ENCODE measurements at regions not wholly inside any gene's neighbourhood (a gene's known extent, or its start where the extent isn't known, plus 50 kb on each side); places are given as distances from the start of the nearest gene placed in this dataset.

GRCh38 chr6:113181164-113181563, 676.0 kb upstream of the MARCKS start:
- no peak for TF ChIP-seq CTCF (IDR thresholded peaks at IDR 0.05)
- no peak for TF ChIP-seq EP300 (IDR thresholded peaks at IDR 0.05)
- TF ChIP-seq POLR2A (IDR thresholded peaks at IDR 0.05; ENCODE audit: low read depth): no peak
